HS-5 (cell line): ENCODE measurements at regions not wholly inside any gene's neighbourhood (a gene's known extent, or its start where the extent isn't known, plus 50 kb on each side); places are given as distances from the start of the nearest gene placed in this dataset.
"Not testable (repeated sequence)": the region's sequence is repeated elsewhere in the genome, so short reads cannot be mapped to it uniquely, and the experiment has no call there.

ENCODE experiments used
- DNase-seq: peaks from one replicate; pipeline ENCODE4 v3.0.0-alpha.2; 2012; ENCODE audit warnings: low read depth

DNA sequence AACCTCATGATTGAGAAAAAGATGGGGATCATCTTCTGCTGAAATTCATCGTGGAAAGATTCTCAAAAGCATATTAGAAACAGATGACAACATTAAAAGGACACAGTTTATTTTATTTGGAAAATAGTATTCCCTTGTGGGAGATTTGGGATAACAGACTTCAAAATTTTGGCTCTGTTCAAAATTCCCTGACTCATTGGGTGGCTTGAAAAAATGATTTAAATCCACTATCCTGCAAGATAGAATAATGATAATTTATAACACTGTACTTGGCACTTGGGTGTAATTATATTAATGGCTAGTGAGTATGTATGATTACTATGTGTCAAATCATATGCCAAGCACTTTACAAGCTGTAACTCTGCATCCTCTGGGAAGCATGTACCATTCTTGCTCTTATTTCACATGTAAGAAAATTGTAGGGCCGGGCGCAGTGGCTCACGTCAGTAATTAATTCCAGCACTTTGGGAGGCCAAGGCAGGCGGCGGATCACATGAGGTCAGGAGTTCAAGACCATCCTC, 128.8 kb downstream of the LMNTD1 start:
- DNase-seq, result no peak

DNA sequence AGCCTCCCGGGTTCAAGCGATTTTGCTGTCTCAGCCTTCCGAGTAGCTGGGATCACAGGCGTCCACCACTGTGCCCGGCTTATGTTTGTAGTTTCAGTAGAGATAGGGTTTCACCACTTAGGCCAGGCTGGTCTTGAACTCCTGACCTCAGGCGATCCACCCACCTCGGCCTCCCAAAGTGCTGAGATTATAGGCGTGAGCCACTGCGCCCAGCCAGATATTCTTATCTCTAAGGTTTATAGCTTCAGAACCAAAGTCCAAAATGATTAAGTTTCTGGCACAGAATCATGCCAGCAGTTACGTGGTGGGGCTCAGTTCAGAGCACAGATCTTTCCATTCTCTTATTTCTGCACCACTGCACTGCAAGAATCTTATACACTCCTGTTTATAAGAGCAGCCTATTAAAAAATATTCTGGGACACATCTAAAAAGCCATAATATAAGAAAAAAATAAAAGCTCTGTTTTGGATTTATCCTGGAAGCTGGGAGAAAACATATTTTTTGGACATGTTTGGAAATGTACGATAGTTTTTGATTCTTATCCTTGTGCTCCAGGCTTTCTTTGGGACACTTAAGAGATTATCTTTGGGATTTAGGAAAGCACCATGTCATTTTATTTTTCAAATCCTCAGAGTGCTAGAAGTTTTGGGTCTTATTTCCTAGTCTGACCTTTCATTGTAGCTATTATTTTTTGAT, 129.6 kb downstream of the LMNTD1 start:
- no peak for DNase-seq

DNA sequence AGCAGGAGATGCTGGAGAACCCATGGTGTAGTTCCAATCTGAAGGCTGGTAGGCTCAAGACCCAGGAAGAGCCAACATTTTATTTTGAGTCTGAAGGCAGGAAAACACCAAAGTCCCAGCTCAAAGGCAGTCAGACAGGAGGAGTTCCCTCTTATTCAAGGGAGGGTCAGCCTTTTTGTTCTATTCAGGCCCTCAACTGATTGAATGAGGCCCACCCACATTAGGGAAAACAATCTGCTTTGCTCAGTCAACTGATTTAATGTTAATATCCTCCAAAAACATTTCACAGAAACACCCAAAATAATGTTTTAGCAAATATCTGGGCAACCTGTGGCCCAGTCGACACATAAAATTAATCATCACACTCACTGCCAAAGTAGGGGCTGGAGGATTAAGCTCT, 130.8 kb downstream of the LMNTD1 start:
- no peak for DNase-seq

- DNase-seq, result no peak
Measured at GRCh38 chr12:25421651-25422167, 131.4 kb downstream of the LMNTD1 start.

DNA sequence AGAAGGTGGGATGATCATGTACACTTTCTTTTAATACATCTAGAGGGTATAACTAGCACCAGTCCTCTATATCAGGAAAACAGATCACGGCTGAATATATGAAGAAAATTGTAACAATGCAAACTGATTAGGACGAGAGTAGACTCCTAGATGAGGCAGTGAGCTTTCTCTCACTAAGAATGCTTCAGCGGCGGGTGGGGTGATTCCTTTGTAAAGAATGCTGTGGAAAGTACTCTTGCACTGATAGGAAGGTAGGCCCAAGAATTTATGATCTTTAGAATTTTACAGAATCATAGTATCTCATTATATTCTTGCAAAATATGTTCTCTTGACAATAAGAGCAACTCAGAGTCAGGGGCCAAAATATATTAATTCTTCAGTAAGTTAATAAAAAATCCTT, 133.0 kb downstream of the LMNTD1 start:
- DNase-seq, result no peak

DNA sequence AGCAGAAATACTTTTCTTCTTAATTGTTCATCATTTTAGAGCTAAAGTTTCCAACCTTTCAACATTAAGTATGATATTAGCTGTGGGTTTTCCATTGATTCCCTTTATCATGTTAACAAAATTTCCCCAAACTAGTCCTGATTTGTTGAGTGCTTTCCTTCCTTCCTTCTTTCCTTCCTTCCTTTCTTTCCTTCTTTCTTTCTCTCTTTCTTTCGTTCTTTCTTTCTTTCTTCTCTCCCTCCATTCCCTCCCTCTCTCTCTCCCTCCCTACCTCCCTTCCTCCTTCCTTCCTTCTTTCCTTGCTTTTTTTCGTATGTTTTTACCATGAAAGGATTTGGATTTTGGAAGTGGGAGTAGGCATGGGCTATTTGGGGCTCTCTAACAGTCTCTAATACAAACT, 133.5 kb downstream of the LMNTD1 start:
- no peak for DNase-seq

- DNase-seq, result no peak
Measured at GRCh38 chr12:25417071-25417470, 136.0 kb downstream of the LMNTD1 start.

GRCh38 chr12:25416516-25416915, 136.6 kb downstream of the LMNTD1 start:
- no peak for DNase-seq

DNA sequence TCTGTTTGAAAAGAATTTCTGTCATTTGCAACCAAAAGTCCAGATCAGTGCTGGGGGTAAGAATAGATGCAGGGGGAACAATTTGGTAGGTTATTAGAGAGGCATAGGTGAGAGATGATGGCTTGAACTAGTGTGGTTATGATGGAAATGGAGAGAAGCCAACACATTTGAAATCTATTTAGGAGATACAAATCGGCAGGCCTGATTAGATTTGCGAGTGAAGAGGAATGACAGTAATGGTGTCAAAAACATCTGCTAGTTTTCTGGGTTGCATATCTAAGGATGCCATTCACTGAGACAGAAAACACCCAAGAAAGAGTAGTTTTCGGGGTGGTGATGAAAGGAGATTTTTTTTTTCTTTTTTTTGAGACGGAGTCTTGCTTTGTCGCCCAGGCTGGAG, 138.1 kb downstream of the LMNTD1 start:
- DNase-seq, result no peak

GRCh38 chr12:25412735-25413134, 140.3 kb downstream of the LMNTD1 start:
- DNase-seq, result no peak

DNA sequence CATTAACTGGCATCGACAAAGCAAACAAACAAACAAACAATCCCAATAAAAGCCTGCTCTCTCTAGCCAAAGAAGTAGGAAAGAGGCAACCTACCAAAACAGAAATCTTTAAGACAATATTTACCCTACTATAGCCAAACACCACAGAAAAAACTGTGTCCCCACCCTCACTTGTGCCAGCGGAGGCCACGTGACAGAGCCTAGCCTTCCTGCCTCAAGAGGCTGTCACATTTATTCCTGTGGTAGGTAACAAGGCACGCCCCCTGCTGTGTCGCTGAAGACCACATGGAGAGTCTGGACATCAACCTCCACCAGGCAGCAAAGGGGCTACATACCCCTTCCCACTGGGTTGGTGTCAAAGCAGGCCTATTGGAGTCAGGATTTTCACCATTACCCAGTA, 148.1 kb downstream of the LMNTD1 start:
- no peak for DNase-seq

- no peak for DNase-seq
Measured at GRCh38 chr12:25401547-25402345, 151.0 kb upstream of the KRAS start.

DNA sequence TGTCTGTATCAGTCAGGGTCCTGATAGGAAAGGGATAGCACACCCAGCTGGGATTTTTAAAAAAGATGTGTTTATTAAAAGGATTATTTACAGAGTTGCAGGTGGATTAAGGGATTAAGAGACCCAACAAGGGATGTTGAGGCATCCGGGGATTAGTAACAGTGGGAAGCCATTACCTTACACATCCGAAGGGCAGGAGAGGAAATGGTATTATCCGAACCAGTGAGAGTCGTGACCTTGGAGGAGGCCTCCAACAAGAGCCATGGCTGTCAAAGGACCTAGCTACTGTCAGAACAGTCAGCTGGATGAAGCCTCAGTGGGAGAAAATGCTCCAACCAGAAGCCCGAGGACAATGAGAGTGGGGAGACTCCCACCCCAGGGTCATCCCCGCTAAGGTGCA, 146.3 kb upstream of the KRAS start:
- no peak for DNase-seq

DNA sequence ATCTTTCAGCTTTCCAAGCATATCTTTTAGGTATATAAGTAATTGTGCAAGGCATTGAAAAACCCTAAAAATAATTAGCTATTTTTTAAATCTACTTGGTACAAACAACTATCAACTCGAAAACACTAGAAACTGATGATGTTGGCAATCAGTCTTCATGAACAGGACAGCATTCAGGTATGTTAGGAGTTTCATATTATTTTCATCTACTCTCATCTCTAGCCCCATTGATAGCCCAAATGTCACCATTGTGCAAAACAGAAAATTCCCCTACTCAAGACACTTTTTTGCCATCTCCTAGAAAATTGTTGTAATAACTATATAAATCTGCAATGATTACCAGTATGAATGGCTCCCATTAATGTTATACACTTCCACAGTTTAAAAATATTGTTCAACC, 144.5 kb upstream of the KRAS start:
- no peak for DNase-seq

- DNase-seq, result not testable (repeated sequence)
Measured at GRCh38 chr12:25394775-25395174, 144.0 kb upstream of the KRAS start.

DNA sequence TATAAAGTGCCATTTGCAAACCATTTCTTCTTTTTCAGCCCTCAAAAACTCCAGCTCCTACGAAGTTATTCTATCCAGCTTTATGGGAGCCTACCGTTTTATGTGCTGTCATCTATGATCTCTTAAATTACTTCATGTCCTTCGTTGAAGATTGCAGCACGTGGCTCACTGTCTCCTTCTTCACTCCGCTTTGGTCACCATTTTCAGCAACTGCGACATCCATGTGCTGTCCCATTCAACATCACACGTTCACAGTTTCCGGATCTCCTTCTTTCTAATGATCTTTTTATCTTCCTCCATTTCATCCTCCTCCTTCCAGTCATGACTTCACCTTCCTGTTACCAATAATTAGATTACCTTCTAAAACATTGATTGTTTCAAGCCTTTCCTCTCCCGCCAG, 143.3 kb upstream of the KRAS start:
- DNase-seq, result no peak

DNA sequence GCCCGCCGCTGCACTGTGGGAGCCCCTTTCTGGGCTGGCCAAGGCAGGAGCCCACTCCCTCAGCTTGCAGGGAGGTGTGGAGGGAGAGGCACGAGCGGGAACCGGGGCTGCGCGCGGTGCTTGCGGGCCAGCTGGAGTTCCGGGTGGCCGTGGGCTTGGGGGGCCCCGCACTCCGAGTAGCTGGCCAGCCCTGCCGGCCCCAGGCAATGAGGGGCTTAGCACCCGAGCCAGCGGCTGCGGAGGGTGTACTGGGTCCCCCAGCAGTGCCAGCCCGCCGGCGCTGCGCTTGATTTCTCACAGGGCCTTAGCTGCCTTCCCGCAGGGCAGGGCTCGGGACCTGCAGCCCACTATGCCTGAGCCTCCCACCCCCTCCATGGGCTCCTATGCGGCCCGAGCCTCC, 140.6 kb upstream of the KRAS start:
- DNase-seq, result not testable (repeated sequence)

GRCh38 chr12:25388183-25388582, 137.5 kb upstream of the KRAS start:
- no peak for DNase-seq

DNA sequence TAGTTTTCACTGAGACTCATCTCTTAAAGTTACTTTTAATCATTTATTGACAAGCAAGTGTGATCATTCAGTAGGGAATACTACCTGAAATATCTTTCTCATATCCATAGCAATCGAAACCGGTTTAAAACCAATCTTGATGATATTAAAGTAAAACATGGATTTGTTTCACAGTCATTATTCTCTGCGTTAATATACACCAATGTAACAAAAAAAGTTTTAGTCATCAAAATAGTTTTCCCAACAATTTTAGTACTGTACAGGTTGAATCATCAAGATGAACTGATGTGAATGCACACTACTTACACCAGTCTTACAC, 137.0 kb upstream of the KRAS start:
- DNase-seq, result no peak

DNA sequence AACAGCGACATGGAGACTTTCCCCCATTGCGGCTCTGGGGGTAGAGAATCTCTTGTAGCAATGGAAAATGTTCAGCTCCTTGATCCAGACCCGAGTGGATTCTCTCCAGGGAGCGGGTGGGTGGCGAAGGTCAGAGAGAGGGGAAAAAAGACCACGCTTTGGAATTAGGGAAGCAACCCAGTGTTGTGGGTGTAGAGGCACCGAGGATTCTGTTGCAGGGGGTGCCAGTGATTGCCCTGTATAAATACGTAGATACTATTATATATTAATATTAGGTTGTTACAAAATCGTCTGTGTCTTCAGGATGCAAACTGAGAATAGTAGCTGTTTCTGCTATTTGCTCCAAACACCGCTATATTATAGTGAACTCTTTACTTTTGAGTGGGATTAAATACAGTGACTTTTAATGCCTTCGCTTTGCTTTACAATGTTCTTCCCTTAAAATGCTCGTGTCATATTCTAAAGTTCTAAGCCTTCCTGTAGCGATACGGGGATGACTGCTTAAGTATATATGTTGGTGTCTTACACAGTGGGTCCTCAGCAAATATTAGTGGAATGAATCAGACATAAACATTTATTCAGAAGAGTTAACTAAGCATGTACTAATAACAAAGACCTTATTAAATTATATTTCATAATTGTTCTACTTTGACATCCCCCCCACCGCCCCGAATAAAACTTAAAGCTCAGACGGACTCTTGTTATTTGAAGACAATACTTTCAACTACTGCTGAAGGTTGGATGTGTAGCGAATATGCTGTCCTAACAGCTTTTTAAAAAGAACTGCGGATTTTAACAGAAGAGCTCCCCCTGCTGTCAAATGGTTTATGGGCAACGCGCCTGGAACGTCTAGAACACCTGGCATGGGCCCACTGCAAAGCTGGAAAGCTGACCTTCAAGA, 136.4 kb upstream of the KRAS start:
- peak; percentile 75 for DNase-seq

- no peak for DNase-seq
Measured at GRCh38 chr12:25384893-25385248, 134.1 kb upstream of the KRAS start.
